NCI-H524 treated with DMSO at 0.1 percent for 48 hours (cell line): ENCODE measurements at regions not wholly inside any gene's neighbourhood (a gene's known extent, or its start where the extent isn't known, plus 50 kb on each side); places are given as distances from the start of the nearest gene placed in this dataset.

Experiments used
- DNase-seq: peaks from one replicate; lab custom pipeline; 2025; lab: John Stamatoyannopoulos, UW

DNA sequence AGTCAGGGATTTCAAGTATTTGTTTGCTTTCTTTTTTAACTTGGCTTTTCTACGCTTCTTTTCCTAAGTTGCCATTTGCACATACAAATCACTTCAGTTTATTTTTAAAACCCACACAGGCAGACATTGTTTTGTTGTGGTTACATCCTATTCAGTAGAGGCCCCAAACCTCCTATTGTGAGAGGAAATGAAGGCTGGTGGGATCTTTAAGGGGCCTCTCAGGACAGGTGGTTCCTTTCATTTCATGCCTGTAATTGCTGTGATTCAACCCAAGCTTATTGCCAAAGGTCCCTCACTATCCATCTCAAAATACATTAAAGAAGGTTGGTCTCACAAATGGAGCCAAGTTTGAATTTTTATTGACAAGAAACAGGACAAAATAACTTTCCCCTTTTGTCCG, 257.1 kb downstream of the ADAMTS20 start:
- DNase-seq = no peak

GRCh38 chr12:43294147-43294546, 257.9 kb downstream of the ADAMTS20 start:
- no peak for DNase-seq

DNA sequence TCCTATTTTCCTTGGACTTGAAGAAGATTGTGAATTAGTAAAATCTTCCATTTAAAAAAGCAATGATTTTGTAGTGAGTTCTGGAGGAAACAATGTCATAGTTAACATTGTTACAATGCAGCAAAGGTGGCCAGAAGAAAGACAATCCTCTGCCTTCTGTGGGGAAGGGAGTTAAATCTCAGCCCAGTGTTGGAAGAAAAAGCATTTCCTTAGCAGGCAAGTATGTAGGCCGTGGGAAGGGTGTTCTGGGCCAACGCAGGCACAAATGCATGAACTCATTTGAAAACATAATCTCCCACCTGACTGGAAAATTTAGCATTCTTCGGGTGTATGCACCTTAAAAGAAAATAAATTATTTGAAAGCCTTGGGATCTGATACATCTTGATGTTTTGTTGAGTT, 258.6 kb downstream of the ADAMTS20 start:
- no peak for DNase-seq

DNA sequence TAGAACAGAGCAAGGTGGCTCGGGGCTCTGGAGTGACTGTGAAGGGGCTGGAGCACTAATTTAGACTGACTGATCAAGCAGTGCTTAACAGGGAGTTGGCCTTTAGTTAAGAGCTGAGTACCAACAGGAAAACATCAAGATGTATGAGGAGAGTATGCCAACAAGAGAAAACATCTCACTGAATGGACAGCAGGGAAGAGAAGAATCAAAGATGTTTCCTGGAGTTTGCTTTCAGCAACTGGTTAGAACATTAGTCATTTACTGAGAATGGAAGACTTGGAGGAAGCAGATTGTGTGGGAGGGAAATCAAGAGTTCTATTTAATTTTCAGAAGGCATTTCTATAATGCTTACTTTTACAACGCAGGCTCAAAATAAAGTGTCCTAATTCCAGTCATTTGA, 259.3 kb downstream of the ADAMTS20 start:
- DNase-seq = no peak

DNA sequence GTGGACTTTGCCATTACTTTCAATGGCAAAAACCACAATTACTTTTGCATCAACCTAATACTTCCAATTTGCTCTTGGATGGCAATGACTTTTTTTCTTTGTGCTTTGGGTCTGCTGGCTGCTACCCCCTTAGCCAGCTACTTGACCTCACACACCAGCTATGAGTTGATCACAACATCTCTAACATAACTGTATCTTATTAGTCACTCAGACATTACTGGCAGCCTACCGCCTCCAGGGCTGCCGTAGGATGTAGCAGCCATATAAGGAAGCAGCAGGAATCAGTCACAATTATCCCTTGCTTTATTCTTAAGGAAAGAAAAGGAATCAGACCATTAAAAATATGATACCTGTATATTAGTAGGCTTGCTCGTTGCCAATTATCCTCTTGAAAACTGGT, 260.5 kb downstream of the ADAMTS20 start:
- no peak for DNase-seq

DNA sequence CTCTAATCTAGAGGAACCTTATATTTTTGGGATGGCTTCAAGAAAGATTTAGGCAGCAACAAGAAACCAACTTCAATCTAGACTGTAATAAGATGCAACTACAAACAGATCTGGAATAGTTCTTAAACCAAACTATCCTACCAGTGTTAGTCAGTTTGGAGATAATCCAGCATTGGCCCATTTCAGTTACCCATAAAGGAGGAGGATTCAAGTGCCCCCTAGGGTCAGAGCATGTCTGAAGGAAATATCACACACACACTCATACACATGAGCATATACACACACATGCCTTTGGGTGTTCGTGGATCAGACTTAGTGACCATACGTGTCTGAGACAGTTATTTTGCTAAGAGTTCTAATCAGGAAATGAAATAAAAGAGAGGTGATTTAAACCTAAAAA, 261.2 kb downstream of the ADAMTS20 start:
- no peak for DNase-seq

DNA sequence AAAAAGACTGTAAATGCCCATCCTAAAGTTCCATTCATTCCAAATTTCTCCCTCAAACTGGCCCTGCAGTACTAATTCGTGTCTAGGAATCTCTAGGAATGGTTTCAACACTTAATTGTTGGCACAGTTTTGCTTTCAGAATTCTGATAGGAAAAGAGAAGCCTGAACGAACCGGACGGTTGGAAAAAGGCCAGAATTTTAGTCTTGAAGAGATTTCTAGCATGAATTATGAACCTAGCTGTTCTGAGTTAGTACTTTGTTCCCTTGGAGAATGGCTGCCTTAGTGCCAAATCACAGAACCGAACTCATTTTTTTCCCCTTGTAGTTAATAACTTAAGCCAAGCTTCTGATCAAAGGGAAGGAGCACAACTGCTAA, 262.6 kb downstream of the ADAMTS20 start:
- DNase-seq = no peak

GRCh38 chr12:43288671-43289425, 263.2 kb downstream of the ADAMTS20 start:
- no peak for DNase-seq

DNA sequence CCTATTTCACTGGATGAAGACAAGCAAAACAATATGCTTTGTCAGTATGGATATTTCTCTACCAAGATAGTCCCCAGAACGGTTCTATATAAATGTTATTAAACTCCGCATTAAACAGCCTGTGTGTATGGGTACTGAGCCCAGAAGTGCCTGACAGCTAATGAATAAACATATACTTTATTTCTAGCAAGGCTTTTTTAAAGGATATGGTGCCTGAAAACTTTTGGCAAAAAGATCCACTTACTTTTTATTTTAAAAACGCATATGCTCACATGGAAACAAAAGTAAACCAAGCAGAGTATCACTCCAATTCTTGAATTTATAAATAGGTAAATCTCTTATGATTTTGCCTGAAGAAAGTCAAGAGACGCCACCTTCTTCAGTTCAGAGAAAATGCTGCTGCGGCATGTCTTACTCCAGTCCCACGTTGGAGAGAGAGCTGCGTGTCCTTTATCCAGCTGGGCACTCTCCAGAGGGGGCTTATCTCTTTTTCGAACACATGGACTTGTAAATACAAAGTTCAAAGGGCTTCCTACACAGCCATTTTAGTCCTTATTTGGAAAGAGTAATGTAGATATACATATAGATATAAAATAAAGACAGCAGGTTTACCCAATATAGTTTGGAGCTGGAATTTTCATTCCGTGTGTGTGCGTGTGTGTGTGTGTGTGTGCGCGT, 264.2 kb downstream of the ADAMTS20 start:
- DNase-seq = no peak

- no peak for DNase-seq
These were observed 265.0 kb downstream of the ADAMTS20 start for GRCh38 chr12:43286986-43287385.

- DNase-seq = no peak
These were observed 266.8 kb downstream of the ADAMTS20 start for GRCh38 chr12:43285159-43285598.

- no peak for DNase-seq
These were observed 267.4 kb downstream of the ADAMTS20 start for GRCh38 chr12:43284486-43285158.

- no peak for DNase-seq
These were observed 268.8 kb downstream of the ADAMTS20 start for GRCh38 chr12:43283206-43283605.

DNA sequence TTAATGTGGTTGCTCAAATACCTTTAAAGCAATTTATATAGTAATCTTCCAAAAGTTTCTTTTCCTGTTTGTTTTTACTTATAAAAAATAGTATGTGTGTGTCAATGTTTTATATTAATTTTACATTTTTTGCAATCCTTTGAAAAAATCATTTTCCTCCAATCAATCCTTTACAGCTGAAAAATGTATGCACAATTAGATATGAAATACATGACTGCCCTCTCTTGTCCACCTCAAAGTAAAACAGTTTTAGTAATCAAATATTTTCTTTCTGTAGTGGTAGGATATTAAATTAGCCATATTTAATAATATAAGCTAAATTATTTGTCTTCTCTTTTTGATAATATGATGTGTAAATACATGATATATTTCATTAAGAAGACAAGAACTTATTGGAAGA, 269.9 kb downstream of the ADAMTS20 start:
- peak; percentile 23 for DNase-seq

DNA sequence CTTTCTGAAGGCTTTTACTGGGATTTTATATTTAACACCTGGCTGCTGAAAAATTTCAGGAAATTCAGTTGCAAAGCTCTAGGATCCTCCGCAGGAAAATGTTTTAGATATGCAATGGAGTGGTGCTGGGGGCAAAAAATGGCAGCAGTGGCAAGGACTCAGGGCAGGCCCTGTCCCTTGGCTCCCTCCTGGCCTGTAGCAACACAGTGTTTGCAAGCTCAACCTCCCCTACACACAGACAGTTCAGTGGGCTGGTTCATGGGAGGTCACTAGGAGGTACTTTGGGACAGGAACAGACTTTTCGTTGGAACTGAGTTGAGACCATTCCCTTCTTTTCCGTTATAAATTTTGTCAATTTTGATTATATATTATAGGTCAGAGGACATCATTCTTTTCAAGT, 270.4 kb downstream of the ADAMTS20 start:
- no peak for DNase-seq

GRCh38 chr12:43278541-43278832, 273.5 kb downstream of the ADAMTS20 start:
- DNase-seq = no peak

DNA sequence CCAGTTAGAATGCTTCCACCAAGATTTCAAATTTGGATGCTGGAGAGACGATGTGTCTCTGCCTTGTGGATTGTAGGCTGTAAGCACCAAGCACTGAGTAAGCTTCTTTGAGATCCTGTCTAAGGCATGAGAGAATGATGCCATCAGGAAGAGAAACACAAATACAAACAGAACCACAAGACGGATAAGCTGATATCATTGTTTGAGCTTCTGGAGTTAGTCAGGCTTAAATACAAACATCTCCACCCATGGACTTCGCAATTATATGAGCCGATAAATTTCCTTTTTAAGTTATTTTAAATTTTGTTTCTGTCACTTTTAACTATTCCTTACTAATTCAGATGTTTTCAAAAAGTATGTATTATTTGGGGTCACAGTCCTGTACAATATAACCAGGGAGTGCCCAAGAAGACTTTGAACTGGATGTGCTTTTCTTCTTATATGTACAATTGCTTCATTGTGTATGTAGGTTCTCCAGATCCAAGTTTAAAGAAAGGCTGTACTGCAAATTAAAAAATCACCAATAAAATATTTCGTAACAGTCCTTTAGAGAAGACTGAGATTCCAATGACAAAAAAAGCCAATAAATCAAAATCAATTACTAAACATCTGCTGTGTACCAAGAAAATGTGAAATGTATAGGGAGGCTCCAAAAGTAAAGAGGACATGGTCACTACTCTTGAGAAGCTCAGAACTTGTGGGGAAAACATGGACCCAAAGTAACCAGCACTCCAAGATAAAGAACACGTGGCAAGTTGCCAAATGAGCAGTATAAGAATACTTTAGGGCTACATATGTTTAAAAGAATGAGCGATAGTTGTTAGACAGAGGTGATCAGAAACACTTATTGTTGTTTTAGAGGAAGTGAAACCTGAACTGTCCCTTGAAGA, 274.1 kb downstream of the ADAMTS20 start:
- no peak for DNase-seq

DNA sequence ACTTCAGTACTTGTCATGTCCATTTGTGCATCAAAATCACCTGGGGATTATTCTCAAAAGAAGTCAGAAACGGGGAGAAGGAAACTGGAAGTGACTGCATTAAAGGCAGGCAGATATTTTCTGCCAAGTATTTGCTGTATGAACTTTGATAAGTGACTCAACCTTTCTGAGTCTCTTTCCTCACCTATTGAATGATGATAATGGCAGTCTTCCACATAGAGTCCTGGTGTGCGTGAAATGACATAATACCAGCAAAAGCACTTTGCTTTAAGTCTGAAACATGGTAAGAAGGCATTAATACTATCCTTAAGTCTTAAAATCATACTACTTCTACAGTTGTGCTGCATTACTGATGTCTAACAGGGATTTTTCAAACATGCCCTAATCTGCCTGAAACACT, 278.5 kb downstream of the ADAMTS20 start:
- no peak for DNase-seq

DNA sequence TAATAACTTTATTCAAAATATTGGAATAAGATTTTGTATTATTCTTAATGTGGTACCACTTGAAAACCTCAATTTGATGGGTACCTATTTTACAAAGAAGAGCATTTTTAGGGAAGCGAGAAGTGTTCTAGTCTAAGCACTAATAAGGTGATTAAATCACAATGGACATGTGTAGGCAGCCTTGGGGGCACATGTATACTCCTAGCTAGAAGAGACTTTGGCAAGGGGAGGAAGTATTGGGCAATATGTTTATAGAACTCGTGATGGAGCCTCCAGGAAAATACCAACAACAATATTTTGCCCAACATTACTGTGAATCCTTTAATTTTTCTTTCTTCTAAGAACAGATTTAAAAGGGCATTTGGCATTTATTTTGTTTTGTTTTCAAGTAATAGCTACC, 280.3 kb downstream of the ADAMTS20 start:
- no peak for DNase-seq

DNA sequence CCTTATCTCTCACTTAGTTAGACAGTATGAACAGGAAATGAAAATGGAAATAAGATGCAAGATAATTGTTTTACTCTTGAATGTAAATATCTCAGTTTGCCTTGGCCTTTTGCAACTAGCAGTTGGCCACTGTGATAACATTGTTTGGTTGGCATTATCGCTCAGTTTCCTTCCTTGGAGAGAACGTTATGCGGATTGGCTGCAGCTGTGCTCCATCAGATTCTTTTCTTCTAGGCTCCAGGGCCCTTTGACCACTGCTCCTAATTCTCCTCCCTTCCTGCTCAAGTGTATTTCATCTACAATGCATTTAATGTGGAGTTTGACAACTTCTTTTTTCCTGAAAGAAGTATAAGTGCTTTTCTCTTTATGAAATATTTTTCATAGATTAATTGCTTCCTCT, 284.2 kb downstream of the ADAMTS20 start:
- no peak for DNase-seq

- DNase-seq = no peak
These were observed 290.3 kb downstream of the ADAMTS20 start for GRCh38 chr12:43261701-43262100.

GRCh38 chr12:43255522-43256111, 296.4 kb downstream of the ADAMTS20 start:
- peak; percentile 33 for DNase-seq
